ENCODE measurements at regions not wholly inside any gene's neighbourhood (a gene's known extent, or its start where the extent isn't known, plus 50 kb on each side); places are given as distances from the start of the nearest gene placed in this dataset.

DNA sequence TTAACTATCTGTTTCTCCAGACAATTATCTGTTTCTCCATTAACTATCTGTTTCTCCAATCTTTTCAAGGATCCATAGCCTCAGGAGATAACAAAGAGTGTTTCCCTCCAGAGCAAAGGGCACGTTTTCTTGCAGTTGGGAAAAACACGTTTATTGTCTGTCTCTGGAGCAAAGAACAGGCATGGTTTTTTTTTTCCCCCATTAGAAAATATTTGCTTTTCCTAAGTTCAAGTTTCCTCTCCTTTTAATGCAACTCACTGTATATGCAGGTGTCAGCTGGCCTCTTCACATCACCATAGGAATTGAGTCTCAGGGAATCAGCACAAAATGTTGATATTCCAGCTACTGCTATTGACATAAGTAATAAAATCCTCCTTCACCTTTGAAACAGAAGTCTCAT, 984.4 kb downstream of the RAB28 start:
- no peaks in the 10 kb centered on the region for H3K4me1 ChIP-seq
- H3K4me3 ChIP-seq, result no peak overlapping the region
- TF ChIP-seq, protein P1, sequence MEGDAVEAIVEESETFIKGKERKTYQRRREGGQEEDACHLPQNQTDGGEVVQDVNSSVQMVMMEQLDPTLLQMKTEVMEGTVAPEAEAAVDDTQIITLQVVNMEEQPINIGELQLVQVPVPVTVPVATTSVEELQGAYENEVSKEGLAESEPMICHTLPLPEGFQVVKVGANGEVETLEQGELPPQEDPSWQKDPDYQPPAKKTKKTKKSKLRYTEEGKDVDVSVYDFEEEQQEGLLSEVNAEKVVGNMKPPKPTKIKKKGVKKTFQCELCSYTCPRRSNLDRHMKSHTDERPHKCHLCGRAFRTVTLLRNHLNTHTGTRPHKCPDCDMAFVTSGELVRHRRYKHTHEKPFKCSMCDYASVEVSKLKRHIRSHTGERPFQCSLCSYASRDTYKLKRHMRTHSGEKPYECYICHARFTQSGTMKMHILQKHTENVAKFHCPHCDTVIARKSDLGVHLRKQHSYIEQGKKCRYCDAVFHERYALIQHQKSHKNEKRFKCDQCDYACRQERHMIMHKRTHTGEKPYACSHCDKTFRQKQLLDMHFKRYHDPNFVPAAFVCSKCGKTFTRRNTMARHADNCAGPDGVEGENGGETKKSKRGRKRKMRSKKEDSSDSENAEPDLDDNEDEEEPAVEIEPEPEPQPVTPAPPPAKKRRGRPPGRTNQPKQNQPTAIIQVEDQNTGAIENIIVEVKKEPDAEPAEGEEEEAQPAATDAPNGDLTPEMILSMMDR (IDR thresholded peaks at IDR 0.05), result no peak
- no peak overlapping the region for H3K27ac ChIP-seq
- H3K36me3 ChIP-seq, result no peaks in the 10 kb centered on the region
- intact Hi-C loops (cut with DNase I), result no loop called here
- ATAC-seq (no peak), DNase-seq (no peak)
- no peaks in the 10 kb centered on the region for H3K27me3 ChIP-seq (ENCODE audit: low read depth)
- H3K9me3 ChIP-seq, result no peaks in the 10 kb centered on the region

DNA sequence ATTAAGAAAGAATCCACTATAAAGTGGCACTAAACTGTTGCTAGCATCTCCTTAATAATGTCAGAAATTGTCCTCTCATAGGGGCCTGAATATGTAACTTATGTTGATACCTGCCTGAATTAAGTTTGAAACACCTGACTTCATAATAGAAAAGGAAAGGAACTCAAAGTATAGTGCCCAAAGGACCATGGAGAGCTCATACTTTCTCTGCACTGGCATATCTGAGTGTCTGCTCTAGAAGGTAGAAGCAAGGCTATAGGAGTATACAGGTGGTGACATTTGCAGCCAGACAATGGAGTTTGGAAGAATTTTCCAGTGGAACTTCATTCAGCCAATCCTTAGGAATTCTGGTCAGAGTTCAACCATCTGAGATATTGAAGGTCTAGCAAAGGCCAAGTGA, 988.9 kb downstream of the RAB28 start:
- ATAC-seq (no peak), DNase-seq (no peak)
- intact Hi-C loops (cut with DNase I), result no loop called here
- Histone ChIP-seq H3K9me3 (no peaks in the 10 kb centered on the region), H3K4me1 (no peaks in the 10 kb centered on the region), H3K36me3 (no peaks in the 10 kb centered on the region), H3K27me3 (ENCODE audit: low read depth) (no peaks in the 10 kb centered on the region), H3K4me3 (no peak overlapping the region), H3K27ac (no peak overlapping the region)
- TF ChIP-seq, protein P1 (IDR thresholded peaks at IDR 0.05), result no peak

DNA sequence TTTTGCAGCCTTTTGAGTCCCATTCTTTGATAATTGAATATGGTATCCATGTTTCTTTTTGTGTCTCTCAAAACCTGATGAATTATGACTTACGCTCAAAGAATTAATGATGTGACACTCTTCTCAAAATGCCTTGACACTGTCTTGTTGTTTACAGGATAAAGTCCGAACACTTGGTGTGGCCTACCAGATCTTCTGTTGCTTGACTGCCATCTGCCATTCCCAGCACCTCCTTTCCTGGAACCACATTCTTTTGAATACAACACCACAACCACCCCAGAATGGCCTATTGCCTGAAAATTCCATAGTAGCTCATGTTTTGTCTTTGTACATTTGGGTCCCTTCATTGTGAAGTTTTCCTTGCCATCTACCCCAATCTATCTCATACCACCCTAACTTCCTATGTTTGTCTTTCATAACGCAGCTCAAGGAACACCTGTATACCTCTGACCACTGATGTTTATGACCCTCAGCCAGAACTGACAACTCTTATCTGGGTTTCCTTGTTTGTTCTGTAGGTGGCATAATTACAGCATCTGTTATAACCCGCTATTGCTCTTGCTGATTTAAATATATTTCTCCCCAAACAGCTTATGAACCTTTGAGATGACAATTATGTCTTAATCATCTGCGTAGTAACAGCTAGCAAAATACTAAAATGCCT, 991.3 kb downstream of the RAB28 start:
- no peaks in the 10 kb centered on the region for H3K9me3 ChIP-seq
- no peak for DNase-seq
- H3K27ac ChIP-seq, result no peak overlapping the region
- H3K36me3 ChIP-seq, result no peaks in the 10 kb centered on the region
- H3K27me3 ChIP-seq (ENCODE audit: low read depth), result no peaks in the 10 kb centered on the region
- no peak for ATAC-seq
- TF ChIP-seq, protein P1 (IDR thresholded peaks at IDR 0.05), result no peak
- intact Hi-C loops (cut with DNase I), result no loop called here
- no peak overlapping the region for H3K4me3 ChIP-seq
- H3K4me1 ChIP-seq, result no peaks in the 10 kb centered on the region

DNA sequence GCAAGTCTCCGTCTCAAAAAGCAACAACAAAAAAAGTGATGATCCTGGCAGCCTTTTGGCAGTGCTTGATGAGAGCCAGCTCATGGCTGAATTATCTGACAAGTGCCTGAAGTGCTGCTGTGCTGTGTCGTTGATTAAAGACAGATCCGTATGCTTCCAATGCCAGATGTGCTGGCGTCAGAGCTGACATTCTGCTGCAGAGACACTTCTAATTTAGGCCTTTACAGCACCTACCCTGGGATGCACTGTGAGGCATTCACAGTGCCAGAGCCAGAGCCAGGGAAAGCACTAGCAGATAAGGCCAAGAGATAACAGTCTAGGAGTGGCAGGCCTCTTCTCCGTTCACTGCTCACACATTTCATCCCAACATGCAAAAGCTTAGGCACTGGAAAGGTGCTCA, 995.5 kb downstream of the RAB28 start:
- TF ChIP-seq, protein P1 (IDR thresholded peaks at IDR 0.05), result no peak
- Histone ChIP-seq H3K9me3 (no peaks in the 10 kb centered on the region), H3K36me3 (no peaks in the 10 kb centered on the region), H3K27ac (no peak overlapping the region), H3K4me1 (no peaks in the 10 kb centered on the region), H3K27me3 (ENCODE audit: low read depth) (no peaks in the 10 kb centered on the region), H3K4me3 (no peak overlapping the region)
- intact Hi-C loops (cut with DNase I), result no loop called here
- ATAC-seq (no peak), DNase-seq (no peak)

DNA sequence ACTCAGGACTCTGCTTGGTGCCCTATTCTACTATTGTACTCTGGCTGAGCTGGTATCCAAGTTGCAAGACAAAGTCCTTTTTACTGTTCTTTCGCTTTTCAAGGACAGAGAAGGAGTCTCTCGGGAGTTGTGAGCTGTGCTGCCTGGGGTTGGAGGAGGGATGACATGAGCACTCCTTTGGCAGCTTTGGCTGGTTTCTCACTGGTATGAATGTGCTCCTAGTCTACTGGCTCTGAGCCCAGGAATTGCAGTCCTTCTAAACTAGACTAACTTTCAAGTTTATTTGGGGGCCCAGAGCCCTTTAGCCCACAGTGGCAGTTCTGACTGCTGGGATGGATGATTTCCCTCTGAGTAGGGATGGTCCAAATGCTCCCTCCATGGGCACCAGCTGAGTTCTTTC, 997.1 kb downstream of the RAB28 start:
- DNase-seq (no peak), ATAC-seq (no peak)
- H3K4me1 ChIP-seq, result no peaks in the 10 kb centered on the region
- no peaks in the 10 kb centered on the region for H3K27me3 ChIP-seq (ENCODE audit: low read depth)
- intact Hi-C loops (cut with DNase I), result no loop called here
- no peak overlapping the region for H3K27ac ChIP-seq
- H3K36me3 ChIP-seq, result no peaks in the 10 kb centered on the region
- no peaks in the 10 kb centered on the region for H3K9me3 ChIP-seq
- no peak overlapping the region for H3K4me3 ChIP-seq
- TF ChIP-seq, protein P1 (IDR thresholded peaks at IDR 0.05), result no peak

Data from lower lobe of right lung (tissue), 2 donors.